ENCODE measurements at regions not wholly inside any gene's neighbourhood (a gene's known extent, or its start where the extent isn't known, plus 50 kb on each side); places are given as distances from the start of the nearest gene placed in this dataset.

GRCh38 chr13:26836626-26837025 is 76.0 kb upstream of the GPR12 start:
- Mint-ChIP-seq H3K27ac (no peak overlapping the region), H3K4me3 (no peak overlapping the region), H3K27me3 (ENCODE audit: low read depth) (peaks cover 24% of the 10 kb centered on the region), H3K36me3 (ENCODE audit: insufficient read depth in 2 of 2) (no peaks in the 10 kb centered on the region), H3K4me1 (ENCODE audit: low read depth) (no peaks in the 10 kb centered on the region), H3K9me3 (no peaks in the 10 kb centered on the region)
- DNase-seq: no peak
- no peak for ATAC-seq (replicated peaks in 1 of 2)

GRCh38 chr13:26834646-26835045 is 74.1 kb upstream of the GPR12 start:
- H3K27ac Mint-ChIP-seq: no peak overlapping the region
- H3K4me3 Mint-ChIP-seq: no peak overlapping the region
- ATAC-seq (replicated peaks in 1 of 2): no peak
- H3K36me3 Mint-ChIP-seq (ENCODE audit: insufficient read depth in 2 of 2): no peaks in the 10 kb centered on the region
- H3K9me3 Mint-ChIP-seq: no peaks in the 10 kb centered on the region
- DNase-seq: no peak
- peaks cover 24% of the 10 kb centered on the region for H3K27me3 Mint-ChIP-seq (ENCODE audit: low read depth)
- no peaks in the 10 kb centered on the region for H3K4me1 Mint-ChIP-seq (ENCODE audit: low read depth)

GRCh38 chr13:26831336-26831908 is 70.8 kb upstream of the GPR12 start:
- Mint-ChIP-seq H3K9me3 (no peaks in the 10 kb centered on the region), H3K4me3 (no peak overlapping the region), H3K36me3 (ENCODE audit: insufficient read depth in 2 of 2) (no peaks in the 10 kb centered on the region), H3K4me1 (ENCODE audit: low read depth) (no peaks in the 10 kb centered on the region), H3K27me3 (ENCODE audit: low read depth) (peaks cover 24% of the 10 kb centered on the region), H3K27ac (no peak overlapping the region)
- ATAC-seq (replicated peaks in 1 of 2) (no peak), DNase-seq (no peak)

- Mint-ChIP-seq H3K27me3 (ENCODE audit: low read depth) (peaks cover 14% of the 10 kb centered on the region), H3K27ac (no peak overlapping the region), H3K4me3 (no peak overlapping the region), H3K36me3 (ENCODE audit: insufficient read depth in 2 of 2) (no peaks in the 10 kb centered on the region), H3K9me3 (no peaks in the 10 kb centered on the region), H3K4me1 (ENCODE audit: low read depth) (no peaks in the 10 kb centered on the region)
- ATAC-seq (replicated peaks in 1 of 2) (no peak), DNase-seq (no peak)
These were observed 69.1 kb upstream of the GPR12 start for GRCh38 chr13:26829716-26830115.

- Mint-ChIP-seq H3K36me3 (ENCODE audit: insufficient read depth in 2 of 2) (no peaks in the 10 kb centered on the region), H3K4me3 (no peak overlapping the region), H3K9me3 (no peaks in the 10 kb centered on the region), H3K4me1 (ENCODE audit: low read depth) (no peaks in the 10 kb centered on the region), H3K27me3 (ENCODE audit: low read depth) (no peaks in the 10 kb centered on the region), H3K27ac (no peak overlapping the region)
- ATAC-seq (replicated peaks in 1 of 2): no peak
- no peak for DNase-seq
These were observed 64.0 kb upstream of the GPR12 start for GRCh38 chr13:26824581-26824980.

GRCh38 chr13:26822146-26822545 is 61.6 kb upstream of the GPR12 start:
- Mint-ChIP-seq H3K4me1 (ENCODE audit: low read depth) (no peaks in the 10 kb centered on the region), H3K27ac (no peak overlapping the region), H3K36me3 (ENCODE audit: insufficient read depth in 2 of 2) (no peaks in the 10 kb centered on the region), H3K27me3 (ENCODE audit: low read depth) (no peaks in the 10 kb centered on the region), H3K4me3 (no peak overlapping the region), H3K9me3 (no peaks in the 10 kb centered on the region)
- DNase-seq: no peak
- ATAC-seq (replicated peaks in 1 of 2): no peak

GRCh38 chr13:26821672-26822071 is 61.1 kb upstream of the GPR12 start:
- Mint-ChIP-seq H3K9me3 (no peaks in the 10 kb centered on the region), H3K4me1 (ENCODE audit: low read depth) (no peaks in the 10 kb centered on the region), H3K27ac (no peak overlapping the region), H3K36me3 (ENCODE audit: insufficient read depth in 2 of 2) (no peaks in the 10 kb centered on the region), H3K4me3 (no peak overlapping the region), H3K27me3 (ENCODE audit: low read depth) (no peaks in the 10 kb centered on the region)
- ATAC-seq (replicated peaks in 1 of 2): no peak
- no peak for DNase-seq

- no peaks in the 10 kb centered on the region for H3K27me3 Mint-ChIP-seq (ENCODE audit: low read depth)
- no peaks in the 10 kb centered on the region for H3K4me1 Mint-ChIP-seq (ENCODE audit: low read depth)
- H3K27ac Mint-ChIP-seq: no peak overlapping the region
- no peaks in the 10 kb centered on the region for H3K9me3 Mint-ChIP-seq
- H3K4me3 Mint-ChIP-seq: no peak overlapping the region
- no peaks in the 10 kb centered on the region for H3K36me3 Mint-ChIP-seq (ENCODE audit: insufficient read depth in 2 of 2)
- ATAC-seq (replicated peaks in 1 of 2) (no peak), DNase-seq (no peak)
These were observed 60.3 kb upstream of the GPR12 start for GRCh38 chr13:26820871-26821270.

- DNase-seq (no peak), ATAC-seq (replicated peaks in 1 of 2) (no peak)
- Mint-ChIP-seq H3K9me3 (no peaks in the 10 kb centered on the region), H3K4me1 (ENCODE audit: low read depth) (no peaks in the 10 kb centered on the region), H3K36me3 (ENCODE audit: insufficient read depth in 2 of 2) (no peaks in the 10 kb centered on the region), H3K27ac (no peak overlapping the region), H3K4me3 (no peak overlapping the region), H3K27me3 (ENCODE audit: low read depth) (peaks cover 2% of the 10 kb centered on the region)
These were observed 58.5 kb upstream of the GPR12 start for GRCh38 chr13:26819046-26819445.

GRCh38 chr13:26816881-26817280 is 56.3 kb upstream of the GPR12 start:
- H3K36me3 Mint-ChIP-seq (ENCODE audit: insufficient read depth in 2 of 2): no peaks in the 10 kb centered on the region
- no peak overlapping the region for H3K4me3 Mint-ChIP-seq
- peaks cover 7% of the 10 kb centered on the region for H3K27me3 Mint-ChIP-seq (ENCODE audit: low read depth)
- DNase-seq (no peak), ATAC-seq (replicated peaks in 1 of 2) (no peak)
- H3K9me3 Mint-ChIP-seq: no peaks in the 10 kb centered on the region
- no peak overlapping the region for H3K27ac Mint-ChIP-seq
- no peaks in the 10 kb centered on the region for H3K4me1 Mint-ChIP-seq (ENCODE audit: low read depth)

- peaks cover 24% of the 10 kb centered on the region for H3K27me3 Mint-ChIP-seq (ENCODE audit: low read depth)
- DNase-seq: no peak
- H3K36me3 Mint-ChIP-seq (ENCODE audit: insufficient read depth in 2 of 2): no peaks in the 10 kb centered on the region
- H3K9me3 Mint-ChIP-seq: no peaks in the 10 kb centered on the region
- H3K4me1 Mint-ChIP-seq (ENCODE audit: low read depth): no peaks in the 10 kb centered on the region
- no peak overlapping the region for H3K4me3 Mint-ChIP-seq
- no peak for ATAC-seq (replicated peaks in 1 of 2)
- no peak overlapping the region for H3K27ac Mint-ChIP-seq
These were observed 53.4 kb upstream of the GPR12 start for GRCh38 chr13:26813980-26814348.

GRCh38 chr13:26813321-26813979 is 52.9 kb upstream of the GPR12 start:
- ATAC-seq (replicated peaks in 1 of 2) (no peak), DNase-seq (no peak)
- no peaks in the 10 kb centered on the region for H3K36me3 Mint-ChIP-seq (ENCODE audit: insufficient read depth in 2 of 2)
- H3K4me1 Mint-ChIP-seq (ENCODE audit: low read depth): no peaks in the 10 kb centered on the region
- no peak overlapping the region for H3K27ac Mint-ChIP-seq
- no peak overlapping the region for H3K4me3 Mint-ChIP-seq
- H3K27me3 Mint-ChIP-seq (ENCODE audit: low read depth): peaks cover 29% of the 10 kb centered on the region
- no peaks in the 10 kb centered on the region for H3K9me3 Mint-ChIP-seq

GRCh38 chr13:26811581-26811980 is 51.0 kb upstream of the GPR12 start:
- Mint-ChIP-seq H3K36me3 (ENCODE audit: insufficient read depth in 2 of 2) (no peaks in the 10 kb centered on the region), H3K9me3 (no peaks in the 10 kb centered on the region), H3K4me3 (no peak overlapping the region), H3K27ac (no peak overlapping the region), H3K27me3 (ENCODE audit: low read depth) (peaks cover 38% of the 10 kb centered on the region), H3K4me1 (ENCODE audit: low read depth) (no peaks in the 10 kb centered on the region)
- DNase-seq (no peak), ATAC-seq (replicated peaks in 1 of 2) (no peak)

All from activated T-cell treated with anti-CD3 and anti-CD28 coated beads, Interleukin-2, amount 50 U/mL, for 72 hours (primary cell).